Activated T-cell treated with anti-CD3 and anti-CD28 coated beads, Interleukin-2, amount 50 U/mL, for 1 hour (primary cell): ENCODE measurements at regions not wholly inside any gene's neighbourhood (a gene's known extent, or its start where the extent isn't known, plus 50 kb on each side); places are given as distances from the start of the nearest gene placed in this dataset.

Experiments
- DNase-seq: peaks from one replicate; pipeline ENCODE4 v3.0.0-alpha.2; 2020

- no peak for DNase-seq
These were observed 365.0 kb upstream of the RUNX1 start for GRCh38 chr21:35414056-35414455.

GRCh38 chr21:35412231-35412630, 363.1 kb upstream of the RUNX1 start:
- no peak for DNase-seq

GRCh38 chr21:35411434-35411833, 362.3 kb upstream of the RUNX1 start:
- no peak for DNase-seq

- DNase-seq = no peak
These were observed 361.6 kb upstream of the RUNX1 start for GRCh38 chr21:35410656-35411055.

GRCh38 chr21:35410123-35410522, 361.0 kb upstream of the RUNX1 start:
- DNase-seq = no peak

GRCh38 chr21:35408401-35408800, 359.3 kb upstream of the RUNX1 start:
- no peak for DNase-seq

- DNase-seq = no peak
These were observed 357.5 kb upstream of the RUNX1 start for GRCh38 chr21:35406635-35407034.

- DNase-seq = no peak
These were observed 356.9 kb upstream of the RUNX1 start for GRCh38 chr21:35405981-35406380.

GRCh38 chr21:35404247-35404646, 355.1 kb upstream of the RUNX1 start:
- no peak for DNase-seq

GRCh38 chr21:35402061-35402460, 353.0 kb upstream of the RUNX1 start:
- DNase-seq = no peak

GRCh38 chr21:35401476-35401875, 352.4 kb upstream of the RUNX1 start:
- no peak for DNase-seq

- peak; percentile 41 for DNase-seq
These were observed 351.3 kb upstream of the RUNX1 start for GRCh38 chr21:35400233-35400939.

- no peak for DNase-seq
These were observed 350.6 kb upstream of the RUNX1 start for GRCh38 chr21:35399706-35400105.

GRCh38 chr21:35399002-35399530, 350.0 kb upstream of the RUNX1 start:
- no peak for DNase-seq

- no peak for DNase-seq
These were observed 349.4 kb upstream of the RUNX1 start for GRCh38 chr21:35398346-35398982.

GRCh38 chr21:35397781-35398180, 348.7 kb upstream of the RUNX1 start:
- no peak for DNase-seq

- no peak for DNase-seq
These were observed 347.6 kb upstream of the RUNX1 start for GRCh38 chr21:35396655-35397054.

GRCh38 chr21:35395728-35396127, 346.6 kb upstream of the RUNX1 start:
- no peak for DNase-seq

GRCh38 chr21:35394634-35395369, 345.7 kb upstream of the RUNX1 start:
- no peak for DNase-seq

- DNase-seq = no peak
These were observed 344.9 kb upstream of the RUNX1 start for GRCh38 chr21:35394049-35394448.

- DNase-seq = no peak
These were observed 341.1 kb upstream of the RUNX1 start for GRCh38 chr21:35390013-35390776.

- DNase-seq = no peak
These were observed 337.5 kb upstream of the RUNX1 start for GRCh38 chr21:35386491-35387079.

GRCh38 chr21:35384375-35384774, 335.3 kb upstream of the RUNX1 start:
- DNase-seq = no peak
